SK-N-SH (cell line): ENCODE measurements at regions not wholly inside any gene's neighbourhood (a gene's known extent, or its start where the extent isn't known, plus 50 kb on each side); places are given as distances from the start of the nearest gene placed in this dataset.

Experiments used
- CTCF ChIA-PET: fragments of 300-600, 350-600 bp; formaldehyde crosslinking; extraction: SDS; loops from one replicate; lab custom pipeline; 2021; lab: Yijun Ruan, JAX
- POLR2A ChIA-PET: fragments of 350-600 bp; sonication (Branson Sonifier 250); formaldehyde crosslinking; extraction: SDS; loops from one replicate; lab custom pipeline; 2020; ENCODE audit warnings: antibody characterized with exemption, inconsistent platforms; lab: Yijun Ruan, JAX
- DNase-seq: peaks from one replicate; pipeline ENCODE4 v3.0.0; 2012
- H2AFZ ChIP-seq: fragments of 200-600 bp; sonication (generic); 2 replicates; pipeline ENCODE4 v1.8.1; 2016; ENCODE audit warnings: antibody characterized with exemption, mild to moderate bottlenecking, low read depth
- H3F3A ChIP-seq: fragments of 200-600 bp; sonication (generic); replicated peaks from 2 replicates; pipeline ENCODE3; 2016; ENCODE audit warnings: antibody characterized with exemption, mild to moderate bottlenecking; ENCODE audit not compliant: insufficient read depth
- H3K27ac ChIP-seq, 2 experiments: fragments of 200-500 bp in 1 of 2; fragments of 200-600 bp in 1 of 2; sonication (Bioruptor generic) in 1 of 2; sonication (generic), shearing (Covaris generic) in 1 of 2; 2 replicates each; pipeline versions ENCODE4 v1.5.1 to v1.6.1; 2014 to 2016; ENCODE audit warnings: low read depth in 2 of 2, inconsistent platforms in 1 of 2, low read length in 1 of 2, mild to moderate bottlenecking in 1 of 2, mixed read lengths in 1 of 2
- H3K27me3 ChIP-seq: fragments of 200-600 bp; sonication (generic), shearing (Covaris generic); 2 replicates; pipeline ENCODE4 v1.6.1; 2016; ENCODE audit warnings: mixed run types; ENCODE audit not compliant: insufficient read depth
- H3K36me3 ChIP-seq, 2 experiments: fragments of 200-500 bp in 1 of 2; fragments of 200-600 bp in 1 of 2; sonication (Bioruptor generic) in 1 of 2; sonication (generic) in 1 of 2; replicated peaks in 1 of 2; 2 replicates each; pipeline versions ENCODE3 to v1.5.1; 2014 to 2016; ENCODE audit warnings: low read length in 1 of 2, mild to moderate bottlenecking in 1 of 2; ENCODE audit not compliant: insufficient read depth in 2 of 2, control insufficient read depth in 1 of 2
- H3K4me1 ChIP-seq, 2 experiments: fragments of 200-500 bp in 1 of 2; fragments of 200-600 bp in 1 of 2; sonication (Bioruptor generic) in 1 of 2; sonication (generic), shearing (Covaris generic) in 1 of 2; 2 replicates each; pipeline versions ENCODE4 v1.5.1 to v1.6.1; 2014 to 2016; ENCODE audit warnings: low read depth in 1 of 2, low read length in 1 of 2, mixed run types in 1 of 2; ENCODE audit not compliant: insufficient read depth in 2 of 2, control insufficient read depth in 1 of 2
- H3K4me2 ChIP-seq: fragments of 200-600 bp; sonication (generic), shearing (Covaris generic); 2 replicates; pipeline ENCODE4 v1.6.1; 2017; ENCODE audit warnings: mixed run types
- H3K4me3 ChIP-seq, 2 experiments: fragments of 200-500 bp in 1 of 2; fragments of 200-600 bp in 1 of 2; sonication (Bioruptor generic) in 1 of 2; sonication (generic), shearing (Covaris generic) in 1 of 2; 2 replicates each; pipeline versions ENCODE4 v1.5.1 to v1.8.1; 2014 to 2016; ENCODE audit warnings: low read depth in 2 of 2, inconsistent platforms in 1 of 2, low read length in 1 of 2, mild to moderate bottlenecking in 1 of 2, mixed read lengths in 1 of 2, moderate library complexity in 1 of 2
- H3K79me2 ChIP-seq: fragments of 200-600 bp; sonication (generic); 2 replicates; pipeline ENCODE4 v1.8.1; 2017; ENCODE audit warnings: mild to moderate bottlenecking; ENCODE audit not compliant: insufficient read depth
- H3K9ac ChIP-seq: fragments of 200-600 bp; sonication (generic); 2 replicates; pipeline ENCODE4 v1.6.1; 2017; ENCODE audit warnings: mixed run types
- H3K9me2 ChIP-seq: fragments of 200-600 bp; sonication (generic); 2 replicates; pipeline ENCODE4 v1.6.1; 2017; ENCODE audit warnings: mixed run types
- H3K9me3 ChIP-seq: fragments of 200-600 bp; sonication (generic); 2 replicates; pipeline ENCODE4 v1.6.1; 2017; ENCODE audit warnings: mixed run types, mild to moderate bottlenecking, moderate library complexity
- H4K20me1 ChIP-seq: fragments of 200-600 bp; sonication (generic); 2 replicates; pipeline ENCODE4 v1.6.1; 2017; ENCODE audit warnings: mild to moderate bottlenecking, mixed run types; ENCODE audit not compliant: insufficient read depth
- CHD2 ChIP-seq: fragments of 150-350 bp; IDR thresholded peaks from 2 replicates; pipeline ENCODE4 v1.6.1; 2018; ENCODE audit warnings: low read length; ENCODE audit not compliant: partially characterized antibody
- CTCF ChIP-seq: fragments of 200-600 bp; sonication (generic); IDR thresholded peaks from 2 replicates; pipeline ENCODE4 v1.6.1; 2017; ENCODE audit warnings: antibody characterized with exemption, mild to moderate bottlenecking, moderate library complexity
- ELF1 ChIP-seq: IDR thresholded peaks from 2 replicates; pipeline ENCODE4 v1.4.0; 2012
- EP300 ChIP-seq, 2 experiments: IDR thresholded peaks; 2 replicates each; pipeline versions ENCODE4 v1.4.0 to v1.6.1; 2012; ENCODE audit warnings: borderline replicate concordance in 1 of 2, low read depth in 1 of 2, low read length in 1 of 2
- FOSL2 ChIP-seq: IDR thresholded peaks from 2 replicates; pipeline ENCODE4 v1.4.0; 2012; ENCODE audit warnings: low read depth, mild to moderate bottlenecking, moderate library complexity, borderline replicate concordance
- FOXJ3 ChIP-seq: sonication (generic); formaldehyde crosslinking; IDR thresholded peaks from 2 replicates; pipeline ENCODE4 v1.5.1; 2020; ENCODE audit warnings: mild to moderate bottlenecking, missing genetic modification reagents
- FOXM1 ChIP-seq: IDR thresholded peaks from 2 replicates; pipeline ENCODE4 v1.4.0; 2012; ENCODE audit warnings: low read depth, mild to moderate bottlenecking
- IRF3 ChIP-seq: fragments of 150-350 bp; IDR thresholded peaks from 2 replicates; pipeline ENCODE4 v1.6.1; 2016; ENCODE audit warnings: mild to moderate bottlenecking, low read depth, low read length
- MXI1 ChIP-seq: IDR thresholded peaks from 2 replicates; pipeline ENCODE4 v1.6.1; 2012; ENCODE audit warnings: mild to moderate bottlenecking, low read depth, low read length, improper control_type of control experiment
- NRF1 ChIP-seq: IDR thresholded peaks from 2 replicates; pipeline ENCODE4 v1.6.1; 2012; ENCODE audit warnings: low read depth, mild to moderate bottlenecking, low read length
- RAD21 ChIP-seq: IDR thresholded peaks from 2 replicates; pipeline ENCODE4 v1.6.1; 2012; ENCODE audit warnings: mild to moderate bottlenecking, low read length
- REST ChIP-seq: IDR thresholded peaks from 2 replicates; pipeline ENCODE4 v1.6.1; 2012; ENCODE audit warnings: mild to moderate bottlenecking, low read depth, low read length, moderate library complexity
- RFX5 ChIP-seq: IDR thresholded peaks from 2 replicates; pipeline ENCODE4 v1.6.1; 2012; ENCODE audit warnings: mild to moderate bottlenecking, improper control_type of control experiment, low read length
- SIN3A ChIP-seq: IDR thresholded peaks from 2 replicates; pipeline ENCODE4 v1.6.1; 2012; ENCODE audit warnings: low read depth, mild to moderate bottlenecking, low read length, moderate library complexity, borderline replicate concordance
- USF2 ChIP-seq: fragments of 150-350 bp; IDR thresholded peaks from 2 replicates; pipeline ENCODE4 v1.6.1; 2017; ENCODE audit warnings: antibody characterized with exemption, low read length, low read depth, borderline replicate concordance
- YY1 ChIP-seq: IDR thresholded peaks from 2 replicates; pipeline ENCODE4 v1.4.0; 2012; ENCODE audit warnings: low read depth, mild to moderate bottlenecking

GRCh38 chr11:104476454-104476853 lies 312.5 kb upstream of the PDGFD start:
- POLR2A ChIA-PET: no interaction called here

More at GRCh38 chr11:104476454-104476853, 312.5 kb upstream of the PDGFD start:
- no peak overlapping the region for H3K4me2 ChIP-seq
- no peak overlapping the region for H3K4me3 ChIP-seq
- H3K9me3 ChIP-seq: no peaks in the 10 kb centered on the region
- TF ChIP-seq CTCF (no peak), IRF3 (no peak), REST (no peak), RAD21 (no peak), MXI1 (no peak), YY1 (no peak), NRF1 (no peak), FOXJ3 (no peak), ELF1 (no peak), FOXM1 (no peak), EP300 (IDR thresholded peaks at IDR 0.05; ENCODE audit: borderline replicate concordance in 1 of 2, low read depth in 1 of 2, low read length in 1 of 2) (no peak), CHD2 (no peak), FOSL2 (no peak), RFX5 (no peak), SIN3A (no peak), USF2 (no peak)
- no peak overlapping the region for H2AFZ ChIP-seq
- no peaks in the 10 kb centered on the region for H4K20me1 ChIP-seq
- H3K79me2 ChIP-seq: no peaks in the 10 kb centered on the region
- H3K9me2 ChIP-seq: no peaks in the 10 kb centered on the region
- CTCF ChIA-PET: no interaction called here
- no peak overlapping the region for H3K9ac ChIP-seq
- no peaks in the 10 kb centered on the region for H3F3A ChIP-seq
- H3K36me3 ChIP-seq: no peaks in the 10 kb centered on the region
- DNase-seq: no peak
- no peaks in the 10 kb centered on the region; a peak in 1 of 4 replicates for H3K4me1 ChIP-seq
- no peak overlapping the region for H3K27ac ChIP-seq
- H3K27me3 ChIP-seq: no peaks in the 10 kb centered on the region
